ENCODE measurements at regions not wholly inside any gene's neighbourhood (a gene's known extent, or its start where the extent isn't known, plus 50 kb on each side); places are given as distances from the start of the nearest gene placed in this dataset.

GRCh38 chr13:37294472-37294871 lies 189.0 kb upstream of the CSNK1A1L start:
- no peak overlapping the region for H2AFZ ChIP-seq (ENCODE audit: low read depth, low read length, poor library complexity, severe bottlenecking)

More at GRCh38 chr13:37294472-37294871, 189.0 kb upstream of the CSNK1A1L start:
- intact Hi-C loops (cut with micrococcal nuclease): no loop called here
- Histone ChIP-seq H3K27ac (ENCODE audit: low read depth, low read length) (no peak overlapping the region), H3K9me3 (ENCODE audit: control insufficient read depth in 1 of 2, insufficient read depth in 1 of 2, low read depth in 1 of 2, low read length in 2 of 2) (peaks cover 0 to 11% of the 10 kb centered on the region in 2 experiments; a peak in 2 of 4 replicates), H3K27me3 (ENCODE audit: insufficient read depth, low read length) (no peaks in the 10 kb centered on the region), H3K4me2 (ENCODE audit: low read length) (no peak overlapping the region), H3K9me2 (ENCODE audit: insufficient read depth) (no peaks in the 10 kb centered on the region), H3K9ac (ENCODE audit: low read length) (no peak overlapping the region), H3K4me3 (replicated peaks in 1 of 2; ENCODE audit: low read depth in 1 of 2, low read length in 2 of 2) (no peak overlapping the region), H4K20me1 (ENCODE audit: insufficient read depth) (no peaks in the 10 kb centered on the region), H3K4me1 (ENCODE audit: control insufficient read depth in 1 of 2, insufficient read depth in 2 of 2, low read length in 2 of 2) (no peaks in the 10 kb centered on the region), H3K36me3 (ENCODE audit: control insufficient read depth in 1 of 2, insufficient read depth in 2 of 2, low read length in 2 of 2) (no peaks in the 10 kb centered on the region), H3K79me2 (ENCODE audit: insufficient read depth, low read length) (no peaks in the 10 kb centered on the region)
- ATAC-seq (no peak), DNase-seq (ENCODE audit: low read depth, low spot score) (no peak)
- TF ChIP-seq POLR2A (IDR thresholded peaks at IDR 0.05; ENCODE audit: borderline replicate concordance, extremely low read depth, insufficient read depth, insufficient read length) (no peak), SIN3A (IDR thresholded peaks at IDR 0.05; ENCODE audit: low read depth) (no peak), SP1 (IDR thresholded peaks at IDR 0.05; ENCODE audit: low read depth) (no peak), EZH2 (IDR thresholded peaks at IDR 0.05) (no peak), RAD21 (IDR thresholded peaks at IDR 0.05; ENCODE audit: low read depth) (no peak), ELF1 (IDR thresholded peaks at IDR 0.05; ENCODE audit: borderline replicate concordance, low read depth) (no peak), ZFX (IDR thresholded peaks at IDR 0.05) (no peak), ZBTB33 (IDR thresholded peaks at IDR 0.05; ENCODE audit: extremely low read depth, insufficient replicate concordance, low read length) (no peak), ZNF274 (IDR thresholded peaks at IDR 0.05; ENCODE audit: low read depth, low read length) (no peak), EGR1 (IDR thresholded peaks at IDR 0.05; ENCODE audit: low read depth) (no peak), CEBPB (IDR thresholded peaks at IDR 0.05; ENCODE audit: low read depth) (no peak), JUND (IDR thresholded peaks at IDR 0.05) (no peak), EZH2phosphoT487 (IDR thresholded peaks at IDR 0.05; ENCODE audit: borderline replicate concordance) (no peak), SRF (IDR thresholded peaks at IDR 0.05; ENCODE audit: low read depth) (no peak), REST (IDR thresholded peaks at IDR 0.05; ENCODE audit: low read depth) (no peak)
- TF ChIP-seq, protein P1, sequence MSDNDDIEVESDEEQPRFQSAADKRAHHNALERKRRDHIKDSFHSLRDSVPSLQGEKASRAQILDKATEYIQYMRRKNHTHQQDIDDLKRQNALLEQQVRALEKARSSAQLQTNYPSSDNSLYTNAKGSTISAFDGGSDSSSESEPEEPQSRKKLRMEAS (IDR thresholded peaks at IDR 0.05): no peak
- TF ChIP-seq, protein P2, sequence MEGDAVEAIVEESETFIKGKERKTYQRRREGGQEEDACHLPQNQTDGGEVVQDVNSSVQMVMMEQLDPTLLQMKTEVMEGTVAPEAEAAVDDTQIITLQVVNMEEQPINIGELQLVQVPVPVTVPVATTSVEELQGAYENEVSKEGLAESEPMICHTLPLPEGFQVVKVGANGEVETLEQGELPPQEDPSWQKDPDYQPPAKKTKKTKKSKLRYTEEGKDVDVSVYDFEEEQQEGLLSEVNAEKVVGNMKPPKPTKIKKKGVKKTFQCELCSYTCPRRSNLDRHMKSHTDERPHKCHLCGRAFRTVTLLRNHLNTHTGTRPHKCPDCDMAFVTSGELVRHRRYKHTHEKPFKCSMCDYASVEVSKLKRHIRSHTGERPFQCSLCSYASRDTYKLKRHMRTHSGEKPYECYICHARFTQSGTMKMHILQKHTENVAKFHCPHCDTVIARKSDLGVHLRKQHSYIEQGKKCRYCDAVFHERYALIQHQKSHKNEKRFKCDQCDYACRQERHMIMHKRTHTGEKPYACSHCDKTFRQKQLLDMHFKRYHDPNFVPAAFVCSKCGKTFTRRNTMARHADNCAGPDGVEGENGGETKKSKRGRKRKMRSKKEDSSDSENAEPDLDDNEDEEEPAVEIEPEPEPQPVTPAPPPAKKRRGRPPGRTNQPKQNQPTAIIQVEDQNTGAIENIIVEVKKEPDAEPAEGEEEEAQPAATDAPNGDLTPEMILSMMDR (IDR thresholded peaks at IDR 0.05 in 2 of 3, conservative IDR thresholded peaks at IDR 0.05 in 1 of 3; ENCODE audit: borderline replicate concordance in 1 of 3, insufficient read depth in 1 of 3, low read depth in 2 of 3, low read length in 2 of 3): no peak
- no TSS peak for BruUV-seq (replicated peaks)
- CTCF ChIA-PET: no interaction called here
- RAD21 ChIA-PET (ENCODE audit: low non-redundant PET in 1 of 2, low total read pairs in 2 of 2, uncharacterized antibody in 2 of 2, unreplicated experiment in 2 of 2): no interaction called here
- POLR2A ChIA-PET: no interaction called here

All from HCT116 (cell line).